Endodermal cell (in vitro differentiated cells): ENCODE measurements at regions not wholly inside any gene's neighbourhood (a gene's known extent, or its start where the extent isn't known, plus 50 kb on each side); places are given as distances from the start of the nearest gene placed in this dataset.

Experiments
- DNase-seq: peaks from one replicate; pipeline ENCODE4 v3.0.0-alpha.2; 2017
- H3K27ac ChIP-seq: 2 replicates; pipeline ENCODE4 v1.5.1; 2013; ENCODE audit warnings: mild to moderate bottlenecking, low read depth, low read length, moderate library complexity
- H3K27me3 ChIP-seq: 2 replicates; pipeline ENCODE4 v1.6.1; 2013; ENCODE audit warnings: mild to moderate bottlenecking, low read length, moderate library complexity; ENCODE audit not compliant: insufficient read depth, control insufficient read depth, poor library complexity, severe bottlenecking
- H3K36me3 ChIP-seq: 2 replicates; pipeline ENCODE4 v1.7.0; 2013; ENCODE audit warnings: mild to moderate bottlenecking, low read length, moderate library complexity; ENCODE audit not compliant: control insufficient read depth, insufficient read depth
- H3K4me1 ChIP-seq: one replicate; pipeline ENCODE4 v1.7.0; 2013; ENCODE audit warnings: low read length; ENCODE audit not compliant: control insufficient read depth, insufficient read depth
- H3K4me3 ChIP-seq: 2 replicates; pipeline ENCODE4 v1.5.1; 2013; ENCODE audit warnings: mild to moderate bottlenecking, low read length, moderate library complexity
- H3K9ac ChIP-seq: 2 replicates; pipeline ENCODE4 v1.6.1; 2013; ENCODE audit warnings: mild to moderate bottlenecking, low read length, moderate library complexity; ENCODE audit not compliant: poor library complexity, severe bottlenecking; ENCODE audit errors: extremely low read depth
- H3K9me3 ChIP-seq: 2 replicates; pipeline ENCODE4 v1.6.1; 2013; ENCODE audit warnings: mild to moderate bottlenecking, low read length, moderate library complexity; ENCODE audit not compliant: control insufficient read depth
- H3K27ac Mint-ChIP-seq: 2 replicates; pipeline ENCODE4 v1.8.0; 2020; ENCODE audit warnings: mixed read lengths
- H3K27me3 Mint-ChIP-seq: 2 replicates; pipeline ENCODE4 v1.8.0; 2021; ENCODE audit warnings: mild to moderate bottlenecking, mixed read lengths; ENCODE audit not compliant: insufficient read depth
- H3K36me3 Mint-ChIP-seq: 2 replicates; pipeline ENCODE4 v1.8.0; 2020; ENCODE audit warnings: low read depth, mixed read lengths
- H3K4me1 Mint-ChIP-seq: 2 replicates; pipeline ENCODE4 v1.8.0; 2020; ENCODE audit warnings: mixed read lengths
- H3K4me3 Mint-ChIP-seq: 2 replicates; pipeline ENCODE4 v1.8.0; 2020; ENCODE audit warnings: mild to moderate bottlenecking, moderate library complexity, mixed read lengths
- H3K9me3 Mint-ChIP-seq: 2 replicates; pipeline ENCODE4 v1.8.0; 2020; ENCODE audit warnings: mild to moderate bottlenecking, mixed read lengths
- CTCF ChIP-seq: fragments of 200-600 bp; sonication (generic); conservative IDR thresholded peaks from 2 replicates; pipeline ENCODE4 v1.5.0; 2021; ENCODE audit warnings: antibody characterized with exemption, mild to moderate bottlenecking
- WGBS, 2 experiments: methylation state at CpG; one replicate each; pipeline versions ENCODE4 v1.1.5 to v1.1.7; 2013; ENCODE audit warnings: missing lambda C conversion rate in 2 of 2, mixed read lengths in 1 of 2; ENCODE audit not compliant: insufficient coverage in 1 of 2, insufficient read length in 1 of 2; 5-methylcytosine and 5-hydroxymethylcytosine counted together

GRCh38 chr10:44326474-44327030 lies 58.3 kb downstream of the CXCL12 start:
- peaks cover 10% of the 10 kb centered on the region for H3K4me1 Mint-ChIP-seq
- H3K36me3 Mint-ChIP-seq, result no peaks in the 10 kb centered on the region
- no peak for DNase-seq
- no peak overlapping the region for H3K27ac Mint-ChIP-seq
- TF ChIP-seq CTCF, result no peak
- WGBS, 2 experiments, result 95% methylated on average over 1 of the region's 1 CpG; no CpG with 5 or more reads in 1 of the 2 experiments
- H3K9me3 ChIP-seq, result no peaks in the 10 kb centered on the region
- H3K27me3 ChIP-seq, result peaks cover 23% of the 10 kb centered on the region
- H3K9me3 Mint-ChIP-seq, result no peaks in the 10 kb centered on the region
- H3K9ac ChIP-seq, result no peak overlapping the region
- H3K4me1 ChIP-seq, result no peaks in the 10 kb centered on the region
- H3K27me3 Mint-ChIP-seq, result peaks cover 7% of the 10 kb centered on the region
- no peak overlapping the region for H3K4me3 Mint-ChIP-seq
- H3K36me3 ChIP-seq, result no peaks in the 10 kb centered on the region
- no peak overlapping the region for H3K27ac ChIP-seq
- no peak overlapping the region for H3K4me3 ChIP-seq

GRCh38 chr10:44325596-44326307 lies 59.1 kb downstream of the CXCL12 start:
- H3K27ac Mint-ChIP-seq, result no peak overlapping the region
- H3K4me1 Mint-ChIP-seq, result peaks cover 10% of the 10 kb centered on the region
- no peak overlapping the region for H3K27ac ChIP-seq
- H3K36me3 Mint-ChIP-seq, result no peaks in the 10 kb centered on the region
- DNase-seq, result no peak
- peaks cover 23% of the 10 kb centered on the region for H3K27me3 ChIP-seq
- H3K4me1 ChIP-seq, result no peaks in the 10 kb centered on the region
- H3K9me3 Mint-ChIP-seq, result no peaks in the 10 kb centered on the region
- no peak overlapping the region for H3K4me3 ChIP-seq
- H3K27me3 Mint-ChIP-seq, result peaks cover 7% of the 10 kb centered on the region
- no peak overlapping the region for H3K9ac ChIP-seq
- 76 to 87% methylated on average over 3 to 6 of the region's 6 CpGs for WGBS, 2 experiments
- TF ChIP-seq CTCF, result no peak
- H3K4me3 Mint-ChIP-seq, result no peak overlapping the region
- H3K36me3 ChIP-seq, result no peaks in the 10 kb centered on the region
- H3K9me3 ChIP-seq, result no peaks in the 10 kb centered on the region

GRCh38 chr10:44325157-44325556 lies 59.7 kb downstream of the CXCL12 start:
- TF ChIP-seq CTCF, result no peak
- Mint-ChIP-seq H3K9me3 (no peaks in the 10 kb centered on the region), H3K4me1 (peaks cover 10% of the 10 kb centered on the region), H3K4me3 (no peak overlapping the region), H3K27ac (no peak overlapping the region), H3K27me3 (peaks cover 7% of the 10 kb centered on the region), H3K36me3 (no peaks in the 10 kb centered on the region)
- Histone ChIP-seq H3K36me3 (no peaks in the 10 kb centered on the region), H3K4me3 (no peak overlapping the region), H3K27ac (no peak overlapping the region), H3K9me3 (no peaks in the 10 kb centered on the region), H3K9ac (no peak overlapping the region), H3K27me3 (peaks cover 23% of the 10 kb centered on the region), H3K4me1 (no peaks in the 10 kb centered on the region)
- 79 to 85% methylated on average over 2 to 3 of the region's 3 CpGs for WGBS, 2 experiments
- DNase-seq, result no peak
